GM13976 (cell line): ENCODE measurements at regions not wholly inside any gene's neighbourhood (a gene's known extent, or its start where the extent isn't known, plus 50 kb on each side); places are given as distances from the start of the nearest gene placed in this dataset.

Experiments
- DNase-seq: peaks from one replicate; pipeline ENCODE4 v3.0.0; 2012; ENCODE audit warnings: low spot score
- in situ Hi-C: fragments of 300-500 bp; cut with MboI; formaldehyde crosslinking; loops from one replicate; pipeline ENCODE4 v1.12.0; 2022; ENCODE audit warnings: low sequenced_read_pairs, mixed read lengths, inconsistent platforms; ENCODE audit not compliant: unreplicated experiment
- TF ChIP-seq, protein P1 (sequence below): IDR thresholded peaks from 2 replicates; pipeline ENCODE4 v1.5.1; 2012; ENCODE audit warnings: borderline replicate concordance, mild to moderate bottlenecking; ENCODE audit not compliant: insufficient read depth; ENCODE audit errors: extremely low read depth, missing control alignments, control extremely low read depth

DNA sequence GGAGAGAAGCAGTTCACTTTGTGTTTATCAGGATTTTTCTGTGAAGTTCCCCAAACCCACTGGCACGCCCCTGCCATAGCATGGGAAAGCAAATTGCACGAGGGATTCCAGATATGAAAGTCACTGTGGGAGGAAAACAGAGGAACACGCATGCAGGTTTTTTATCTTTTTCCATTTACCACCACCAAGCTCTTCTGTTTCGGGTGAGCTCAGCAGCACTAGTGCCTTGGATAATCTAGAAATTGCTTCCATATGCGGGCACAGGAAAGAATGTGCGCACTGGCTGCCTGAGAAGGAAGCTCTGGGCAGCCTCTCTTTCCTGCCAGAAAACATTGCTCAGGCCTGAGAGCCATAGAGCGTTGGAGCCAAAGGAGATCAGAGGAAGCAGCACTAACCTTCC, 65.9 kb upstream of the WIPF1 start:
- TF ChIP-seq, protein P1, sequence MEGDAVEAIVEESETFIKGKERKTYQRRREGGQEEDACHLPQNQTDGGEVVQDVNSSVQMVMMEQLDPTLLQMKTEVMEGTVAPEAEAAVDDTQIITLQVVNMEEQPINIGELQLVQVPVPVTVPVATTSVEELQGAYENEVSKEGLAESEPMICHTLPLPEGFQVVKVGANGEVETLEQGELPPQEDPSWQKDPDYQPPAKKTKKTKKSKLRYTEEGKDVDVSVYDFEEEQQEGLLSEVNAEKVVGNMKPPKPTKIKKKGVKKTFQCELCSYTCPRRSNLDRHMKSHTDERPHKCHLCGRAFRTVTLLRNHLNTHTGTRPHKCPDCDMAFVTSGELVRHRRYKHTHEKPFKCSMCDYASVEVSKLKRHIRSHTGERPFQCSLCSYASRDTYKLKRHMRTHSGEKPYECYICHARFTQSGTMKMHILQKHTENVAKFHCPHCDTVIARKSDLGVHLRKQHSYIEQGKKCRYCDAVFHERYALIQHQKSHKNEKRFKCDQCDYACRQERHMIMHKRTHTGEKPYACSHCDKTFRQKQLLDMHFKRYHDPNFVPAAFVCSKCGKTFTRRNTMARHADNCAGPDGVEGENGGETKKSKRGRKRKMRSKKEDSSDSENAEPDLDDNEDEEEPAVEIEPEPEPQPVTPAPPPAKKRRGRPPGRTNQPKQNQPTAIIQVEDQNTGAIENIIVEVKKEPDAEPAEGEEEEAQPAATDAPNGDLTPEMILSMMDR: no peak
- no peak for DNase-seq
- in situ Hi-C loops: no loop called here

DNA sequence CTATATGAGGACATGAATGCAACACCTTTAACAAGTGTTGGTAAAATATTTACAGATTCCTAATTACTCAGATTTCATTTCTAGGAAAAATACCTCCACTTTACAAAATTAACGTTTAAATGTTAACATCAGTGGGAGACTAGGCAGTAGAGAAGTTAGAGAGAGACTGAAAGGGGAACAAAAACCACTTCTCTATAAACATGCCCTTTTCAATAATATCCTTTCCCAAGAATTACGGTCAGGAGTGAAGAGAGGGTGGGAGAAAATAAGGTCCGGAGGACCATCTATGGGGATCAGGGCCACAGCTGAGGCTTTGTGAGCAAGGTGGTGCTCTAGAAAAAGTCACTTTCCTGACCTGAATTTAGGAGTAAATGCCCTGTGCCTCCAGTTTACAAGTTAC, 65.3 kb upstream of the WIPF1 start:
- in situ Hi-C loops: no loop called here
- TF ChIP-seq, protein P1: no peak
- DNase-seq: no peak

DNA sequence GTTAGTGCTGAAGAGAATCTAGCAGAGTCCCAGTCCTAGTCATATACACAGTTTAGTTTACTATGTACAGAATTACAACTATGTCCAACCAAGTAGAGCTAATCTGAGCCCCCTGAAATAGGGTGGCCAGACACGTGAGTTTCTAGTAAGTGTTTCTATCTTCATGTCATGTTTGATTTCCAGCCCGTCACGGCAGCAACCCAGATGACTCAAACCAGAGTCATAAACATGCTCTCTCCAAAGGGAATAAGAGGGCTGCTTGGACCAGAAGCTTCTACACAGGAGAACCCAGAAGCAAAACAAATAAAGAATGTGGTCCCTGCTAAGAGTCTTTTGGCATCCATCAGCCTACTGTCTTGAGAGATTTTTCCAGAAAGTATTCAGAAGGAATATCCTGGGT, 64.9 kb upstream of the WIPF1 start:
- in situ Hi-C loops: no loop called here
- DNase-seq: no peak
- TF ChIP-seq, protein P1: no peak

DNA sequence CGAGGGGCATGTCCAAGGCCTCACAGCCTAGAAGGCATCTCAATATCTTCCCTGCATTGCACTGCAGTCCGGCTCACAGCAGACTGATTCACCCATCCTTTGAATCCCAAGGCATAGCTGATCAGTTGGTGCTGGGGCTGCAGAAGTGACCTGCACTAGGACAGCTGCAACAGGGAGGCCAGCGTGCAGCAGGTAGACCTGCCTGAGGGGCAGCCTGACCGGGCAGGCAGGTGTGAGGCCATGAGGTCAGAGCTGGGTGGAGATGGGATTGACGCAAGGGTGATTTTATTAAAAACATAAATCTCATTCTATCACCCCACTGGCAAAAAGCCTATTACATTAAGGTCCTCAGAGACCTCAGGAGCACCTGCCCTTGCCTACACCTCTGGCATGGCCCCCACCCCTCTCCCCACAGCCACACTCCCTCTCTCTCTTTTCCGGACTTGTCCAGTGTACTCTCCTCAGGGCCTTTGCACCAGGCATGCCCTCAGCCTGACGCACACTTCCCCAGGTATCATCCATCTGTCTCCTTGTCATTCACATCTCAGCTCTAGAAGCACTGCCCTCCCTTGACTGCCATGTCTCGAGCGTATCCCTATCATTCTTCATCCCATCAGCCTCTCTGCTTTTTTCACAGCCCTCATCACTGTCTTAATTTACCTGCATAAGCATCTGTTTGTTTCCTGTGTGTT, 63.5 kb upstream of the WIPF1 start:
- TF ChIP-seq, protein P1: no peak
- no peak for DNase-seq
- in situ Hi-C loops: no loop called here

DNA sequence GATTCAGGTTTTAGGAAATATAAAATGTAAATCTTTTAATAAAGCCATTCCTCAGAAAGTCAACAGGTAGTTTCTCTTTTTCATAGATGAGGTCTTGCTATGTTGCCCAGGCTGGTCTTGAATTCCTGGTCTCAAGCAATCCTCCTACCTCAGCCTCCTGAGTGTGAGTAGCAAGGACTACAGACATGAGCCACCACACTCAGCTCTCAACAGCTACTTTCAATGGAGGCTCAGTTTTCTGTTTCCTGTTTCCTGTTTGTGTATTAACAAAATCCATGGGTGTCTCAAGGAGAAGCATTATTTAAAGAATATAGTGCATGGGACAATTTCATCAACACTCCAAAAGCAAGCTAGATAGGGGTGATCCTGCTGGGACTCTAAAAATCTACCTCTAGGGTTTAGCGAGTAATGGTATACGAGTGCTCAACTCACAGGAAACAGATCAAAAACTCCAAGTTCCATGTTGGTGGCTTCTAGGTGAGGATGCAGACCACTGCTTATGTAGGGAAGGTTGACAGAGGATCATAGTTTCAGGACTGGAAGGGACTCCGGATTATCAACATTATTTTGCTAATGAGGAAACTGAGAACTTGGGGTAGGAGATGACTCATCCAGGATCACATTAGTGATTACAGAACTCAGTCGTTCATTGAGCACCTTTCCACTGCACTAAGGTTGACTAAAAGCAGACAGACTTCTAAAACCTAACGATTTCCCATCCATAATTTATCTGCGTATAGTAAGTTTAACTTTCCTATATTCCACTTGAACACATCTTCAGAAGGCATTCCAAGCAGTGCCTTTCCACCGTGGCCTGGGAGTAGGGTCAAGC, 61.7 kb upstream of the WIPF1 start:
- in situ Hi-C loops: no loop called here
- TF ChIP-seq, protein P1: no peak

DNA sequence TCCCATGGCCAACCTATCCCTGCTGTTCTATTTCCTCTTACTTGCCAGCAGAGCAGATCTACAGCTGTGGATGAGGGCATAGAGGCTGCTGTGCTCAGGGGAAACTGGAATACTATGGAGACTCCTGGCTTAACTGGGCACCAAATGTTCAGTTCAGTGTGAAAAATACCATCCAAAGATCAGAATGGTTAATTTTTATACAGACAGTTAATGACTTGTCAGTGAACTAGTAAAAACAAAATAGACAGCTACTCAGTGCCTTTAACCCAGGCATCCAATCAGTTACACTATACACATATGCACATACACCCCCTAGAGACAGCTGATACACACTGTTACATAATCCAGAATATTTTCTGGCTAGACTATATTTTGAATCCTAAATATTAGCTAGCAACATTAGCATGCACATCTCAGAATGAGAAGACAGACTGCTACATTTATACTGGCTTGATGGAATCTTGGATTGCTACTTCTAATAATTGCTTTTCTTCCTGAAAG, 59.1 kb upstream of the WIPF1 start:
- DNase-seq: no peak
- TF ChIP-seq, protein P1: no peak
- in situ Hi-C loops: no loop called here

More for the DNA sequence above, 61.7 kb upstream of the WIPF1 start:
- no peak for DNase-seq
